Adrenal gland (tissue), 5 donors: ENCODE measurements at regions not wholly inside any gene's neighbourhood (a gene's known extent, or its start where the extent isn't known, plus 50 kb on each side); places are given as distances from the start of the nearest gene placed in this dataset.

ENCODE experiments used
- POLR2A ChIP-seq, 2 donors: fragments of 450-650 bp; IDR thresholded peaks; one replicate each; pipeline ENCODE4 v1.6.1; 2017; ENCODE audit warnings: antibody characterized with exemption in 2 of 2, mild to moderate bottlenecking in 2 of 2, moderate library complexity in 1 of 2
- TF ChIP-seq, protein P1 (sequence below), 6 experiments: fragments of 450-650 bp in 4 of 6; fragments of 200-600 bp in 2 of 6; sonication (generic) in 1 of 6; IDR thresholded peaks; 1 replicate in 5 of 6; 2 replicates in 1 of 6; pipeline versions ENCODE4 v1.5.1 to v1.8.0; 2016 to 2021; ENCODE audit warnings: antibody characterized with exemption in 6 of 6, mild to moderate bottlenecking in 2 of 6, moderate library complexity in 1 of 6
- donor health status: DM: no; HTN: no; CAD: no.

DNA sequence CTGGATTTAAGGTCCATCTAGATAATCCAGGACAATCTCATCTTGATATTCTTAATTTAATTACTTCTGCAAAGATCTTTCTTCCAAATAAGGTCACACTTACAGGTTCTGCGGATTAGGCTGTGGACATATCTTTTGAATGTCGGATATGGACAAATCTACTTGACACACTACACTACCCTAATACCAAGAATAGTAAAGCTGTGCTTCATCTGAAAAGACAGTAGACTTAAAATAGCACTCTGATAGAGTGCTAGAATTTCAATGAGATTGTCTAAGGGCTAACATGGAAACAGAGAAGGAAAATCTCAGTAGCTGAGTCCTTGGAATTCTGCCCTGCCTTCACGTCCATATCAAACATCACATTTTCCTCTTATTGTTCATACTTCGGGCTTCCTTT is 1238.0 kb downstream of the EPHA7 start:
- TF ChIP-seq, protein P1, sequence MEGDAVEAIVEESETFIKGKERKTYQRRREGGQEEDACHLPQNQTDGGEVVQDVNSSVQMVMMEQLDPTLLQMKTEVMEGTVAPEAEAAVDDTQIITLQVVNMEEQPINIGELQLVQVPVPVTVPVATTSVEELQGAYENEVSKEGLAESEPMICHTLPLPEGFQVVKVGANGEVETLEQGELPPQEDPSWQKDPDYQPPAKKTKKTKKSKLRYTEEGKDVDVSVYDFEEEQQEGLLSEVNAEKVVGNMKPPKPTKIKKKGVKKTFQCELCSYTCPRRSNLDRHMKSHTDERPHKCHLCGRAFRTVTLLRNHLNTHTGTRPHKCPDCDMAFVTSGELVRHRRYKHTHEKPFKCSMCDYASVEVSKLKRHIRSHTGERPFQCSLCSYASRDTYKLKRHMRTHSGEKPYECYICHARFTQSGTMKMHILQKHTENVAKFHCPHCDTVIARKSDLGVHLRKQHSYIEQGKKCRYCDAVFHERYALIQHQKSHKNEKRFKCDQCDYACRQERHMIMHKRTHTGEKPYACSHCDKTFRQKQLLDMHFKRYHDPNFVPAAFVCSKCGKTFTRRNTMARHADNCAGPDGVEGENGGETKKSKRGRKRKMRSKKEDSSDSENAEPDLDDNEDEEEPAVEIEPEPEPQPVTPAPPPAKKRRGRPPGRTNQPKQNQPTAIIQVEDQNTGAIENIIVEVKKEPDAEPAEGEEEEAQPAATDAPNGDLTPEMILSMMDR (IDR thresholded peaks at IDR 0.05) = no peak
- no peak for TF ChIP-seq POLR2A (IDR thresholded peaks at IDR 0.05)
